Neural progenitor cell (in vitro differentiated cells): ENCODE measurements at regions not wholly inside any gene's neighbourhood (a gene's known extent, or its start where the extent isn't known, plus 50 kb on each side); places are given as distances from the start of the nearest gene placed in this dataset.

Experiments used
- DNase-seq: peaks from one replicate; pipeline ENCODE4 v3.0.0-alpha.2; 2016; ENCODE audit warnings: low spot score
- H2AFZ ChIP-seq: fragments of 200-600 bp; sonication (generic); replicated peaks from 2 replicates; pipeline ENCODE4 v1.6.1; 2016; ENCODE audit warnings: antibody characterized with exemption
- H3F3A ChIP-seq: fragments of 200-600 bp; sonication (generic); 2 replicates; pipeline ENCODE4 v1.6.1; 2016; ENCODE audit warnings: antibody characterized with exemption, low read depth
- H3K27ac ChIP-seq: fragments of 200-600 bp; sonication (generic); 2 replicates; pipeline ENCODE4 v1.5.1; 2016; ENCODE audit warnings: mild to moderate bottlenecking
- H3K27me3 ChIP-seq: fragments of 200-600 bp; sonication (generic); 2 replicates; pipeline ENCODE4 v1.6.1; 2016; ENCODE audit warnings: mild to moderate bottlenecking, moderate library complexity
- H3K36me3 ChIP-seq: fragments of 200-600 bp; sonication (generic); 2 replicates; pipeline ENCODE4 v1.5.1; 2016
- H3K4me1 ChIP-seq: fragments of 200-600 bp; sonication (generic); 2 replicates; pipeline ENCODE4 v1.6.1; 2016; ENCODE audit warnings: mixed run types
- H3K4me2 ChIP-seq: fragments of 200-600 bp; sonication (generic); 2 replicates; pipeline ENCODE4 v1.6.1; 2016
- H3K4me3 ChIP-seq: fragments of 200-600 bp; sonication (generic); 2 replicates; pipeline ENCODE4 v1.5.1; 2016
- H3K79me2 ChIP-seq: fragments of 200-600 bp; sonication (generic); 2 replicates; pipeline ENCODE4 v1.6.1; 2016; ENCODE audit warnings: low read depth
- H3K9ac ChIP-seq: fragments of 200-600 bp; sonication (generic); 2 replicates; pipeline ENCODE4 v1.6.1; 2016
- H3K9me3 ChIP-seq: fragments of 200-600 bp; sonication (generic); 2 replicates; pipeline ENCODE4 v1.5.1; 2016; ENCODE audit warnings: low read depth
- H4K20me1 ChIP-seq: fragments of 200-600 bp; sonication (generic); 2 replicates; pipeline ENCODE4 v1.6.1; 2016; ENCODE audit warnings: low read depth
- H3K27ac Mint-ChIP-seq: 3 replicates; pipeline ENCODE4 v1.8.0; 2021; ENCODE audit warnings: mixed read lengths
- H3K27me3 Mint-ChIP-seq: 2 replicates; pipeline ENCODE4 v1.8.0; 2022; ENCODE audit warnings: low read depth, mild to moderate bottlenecking, inconsistent platforms, moderate library complexity, mixed read lengths; ENCODE audit not compliant: insufficient read depth
- H3K36me3 Mint-ChIP-seq: 3 replicates; pipeline ENCODE4 v1.8.0; 2021; ENCODE audit warnings: mixed read lengths
- H3K4me1 Mint-ChIP-seq: 3 replicates; pipeline ENCODE4 v1.8.0; 2021; ENCODE audit warnings: mixed read lengths
- H3K4me3 Mint-ChIP-seq: 3 replicates; pipeline ENCODE4 v1.8.0; 2021; ENCODE audit warnings: mild to moderate bottlenecking, moderate library complexity, mixed read lengths
- H3K9me3 Mint-ChIP-seq: 3 replicates; pipeline ENCODE4 v1.8.0; 2020; ENCODE audit warnings: mixed read lengths
- CTCF ChIP-seq: fragments of 200-600 bp; sonication (generic); IDR thresholded peaks from 2 replicates; pipeline ENCODE4 v1.5.1; 2017; ENCODE audit warnings: antibody characterized with exemption, mild to moderate bottlenecking
- EZH2 ChIP-seq: fragments of 200-600 bp; sonication (generic); IDR thresholded peaks from 2 replicates; pipeline ENCODE4 v1.6.1; 2017; ENCODE audit warnings: antibody characterized with exemption, mild to moderate bottlenecking, moderate library complexity
- EZH2phosphoT487 ChIP-seq: fragments of 200-600 bp; sonication (generic); IDR thresholded peaks from 2 replicates; pipeline ENCODE4 v1.6.1; 2017; ENCODE audit warnings: antibody characterized with exemption

- Mint-ChIP-seq H3K27ac (peak overlapping the region; percentile 47), H3K36me3 (peaks cover 3% of the 10 kb centered on the region), H3K4me3 (no peak overlapping the region), H3K9me3 (peaks cover 16% of the 10 kb centered on the region), H3K4me1 (peaks cover 15% of the 10 kb centered on the region), H3K27me3 (no peaks in the 10 kb centered on the region)
- H3K9ac ChIP-seq: no peak overlapping the region
- H3K79me2 ChIP-seq: no peaks in the 10 kb centered on the region
- H4K20me1 ChIP-seq: no peaks in the 10 kb centered on the region
- H3K4me3 ChIP-seq: no peak overlapping the region
- H3K4me1 ChIP-seq: no peaks in the 10 kb centered on the region
- H3K36me3 ChIP-seq: no peaks in the 10 kb centered on the region
- no peaks in the 10 kb centered on the region for H3K27me3 ChIP-seq
- no peak overlapping the region for H3K4me2 ChIP-seq
- H3K9me3 ChIP-seq: no peaks in the 10 kb centered on the region
- TF ChIP-seq EZH2phosphoT487: no peak
- TF ChIP-seq CTCF: no peak
- no peak for TF ChIP-seq EZH2
- no peak for DNase-seq
- no peak overlapping the region for H2AFZ ChIP-seq
- H3F3A ChIP-seq: no peaks in the 10 kb centered on the region
- no peak overlapping the region for H3K27ac ChIP-seq
Observed at GRCh38 chr4:181799561-181800069, 443.6 kb upstream of the TENM3 start.

- no peaks in the 10 kb centered on the region for H3K36me3 Mint-ChIP-seq
- Histone ChIP-seq H3K9me3 (no peaks in the 10 kb centered on the region), H3K27ac (no peak overlapping the region), H3K4me1 (no peaks in the 10 kb centered on the region), H3K4me2 (no peak overlapping the region), H3K36me3 (no peaks in the 10 kb centered on the region), H2AFZ (no peak overlapping the region), H3K9ac (no peak overlapping the region), H3K79me2 (no peaks in the 10 kb centered on the region), H3F3A (no peaks in the 10 kb centered on the region), H3K4me3 (no peak overlapping the region), H3K27me3 (no peaks in the 10 kb centered on the region), H4K20me1 (no peaks in the 10 kb centered on the region)
- H3K27me3 Mint-ChIP-seq: peaks cover 3% of the 10 kb centered on the region
- H3K27ac Mint-ChIP-seq: no peak overlapping the region
- H3K9me3 Mint-ChIP-seq: peaks cover 14% of the 10 kb centered on the region
- TF ChIP-seq EZH2phosphoT487 (no peak), CTCF (no peak), EZH2 (no peak)
- no peak overlapping the region for H3K4me3 Mint-ChIP-seq
- no peak for DNase-seq
- H3K4me1 Mint-ChIP-seq: peaks cover 10% of the 10 kb centered on the region
Observed at GRCh38 chr4:181802207-181802606, 441.0 kb upstream of the TENM3 start.

GRCh38 chr4:181807771-181808170 is 435.4 kb upstream of the TENM3 start:
- no peak overlapping the region for H3K4me2 ChIP-seq

More at GRCh38 chr4:181807771-181808170, 435.4 kb upstream of the TENM3 start:
- Histone ChIP-seq H3K79me2 (no peaks in the 10 kb centered on the region), H3K9me3 (no peaks in the 10 kb centered on the region), H4K20me1 (no peaks in the 10 kb centered on the region), H2AFZ (no peak overlapping the region), H3K9ac (no peak overlapping the region), H3K27ac (no peak overlapping the region), H3K4me3 (no peak overlapping the region), H3F3A (no peaks in the 10 kb centered on the region), H3K36me3 (no peaks in the 10 kb centered on the region), H3K27me3 (no peaks in the 10 kb centered on the region), H3K4me1 (no peaks in the 10 kb centered on the region)
- Mint-ChIP-seq H3K4me3 (no peak overlapping the region), H3K27ac (no peak overlapping the region), H3K9me3 (peaks cover 11% of the 10 kb centered on the region), H3K4me1 (peaks cover 3% of the 10 kb centered on the region), H3K36me3 (no peaks in the 10 kb centered on the region), H3K27me3 (peaks cover 5% of the 10 kb centered on the region)
- no peak for DNase-seq
- TF ChIP-seq EZH2phosphoT487 (no peak), EZH2 (no peak), CTCF (no peak)
